ENCODE measurements at regions not wholly inside any gene's neighbourhood (a gene's known extent, or its start where the extent isn't known, plus 50 kb on each side); places are given as distances from the start of the nearest gene placed in this dataset.

DNA sequence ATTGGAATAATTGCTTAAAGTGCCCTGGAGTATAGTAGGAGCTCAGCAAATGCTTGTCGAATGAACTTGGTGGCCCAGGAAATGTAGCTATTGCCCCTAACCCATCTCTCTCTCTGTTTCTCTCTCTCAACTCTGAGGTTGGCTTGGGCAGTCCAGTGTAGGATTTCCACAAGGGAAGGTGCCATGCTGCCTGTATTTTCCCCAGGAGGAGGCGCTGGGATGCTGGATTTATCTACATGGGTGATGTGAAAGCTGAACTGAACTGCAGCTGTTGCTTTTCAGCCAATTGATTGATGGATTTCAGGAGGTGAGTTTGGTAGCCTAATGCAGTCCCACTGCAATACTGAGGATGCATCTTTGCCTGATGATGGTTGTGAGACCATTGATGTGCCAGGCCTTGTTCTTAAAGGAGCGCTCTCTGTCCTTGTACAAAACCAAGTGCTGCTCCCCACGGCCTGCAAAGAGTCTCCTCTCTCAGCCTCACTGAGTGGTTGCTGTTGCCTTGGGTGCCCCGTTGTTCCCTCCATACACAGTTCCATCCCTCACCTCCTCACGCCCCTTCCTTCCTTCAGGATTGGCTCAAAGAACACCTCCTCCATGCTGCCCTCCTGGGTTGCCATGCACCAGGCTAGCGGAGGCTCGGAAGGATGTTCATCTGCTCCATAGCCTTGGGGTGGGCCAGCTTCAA lies 200.6 kb downstream of the GLRX3 start:
- DNase-seq (ENCODE audit: low read depth in 1 of 2, low spot score in 1 of 2), result no peak
- H3K4me3 ChIP-seq (replicated peaks; ENCODE audit: insufficient read depth, low read length), result no peak overlapping the region
- H3K27ac ChIP-seq (replicated peaks), result no peak overlapping the region
- no peaks in the 10 kb centered on the region for H3K27me3 ChIP-seq (ENCODE audit: insufficient read depth, poor library complexity, severe bottlenecking)
- TF ChIP-seq GABPA (IDR thresholded peaks at IDR 0.05; ENCODE audit: low read depth) (no peak), POLR2AphosphoS5 (IDR thresholded peaks at IDR 0.05; ENCODE audit: low read depth) (no peak), SPI1 (IDR thresholded peaks at IDR 0.05; ENCODE audit: borderline replicate concordance, low read depth) (no peak)
- TF ChIP-seq, protein P1, sequence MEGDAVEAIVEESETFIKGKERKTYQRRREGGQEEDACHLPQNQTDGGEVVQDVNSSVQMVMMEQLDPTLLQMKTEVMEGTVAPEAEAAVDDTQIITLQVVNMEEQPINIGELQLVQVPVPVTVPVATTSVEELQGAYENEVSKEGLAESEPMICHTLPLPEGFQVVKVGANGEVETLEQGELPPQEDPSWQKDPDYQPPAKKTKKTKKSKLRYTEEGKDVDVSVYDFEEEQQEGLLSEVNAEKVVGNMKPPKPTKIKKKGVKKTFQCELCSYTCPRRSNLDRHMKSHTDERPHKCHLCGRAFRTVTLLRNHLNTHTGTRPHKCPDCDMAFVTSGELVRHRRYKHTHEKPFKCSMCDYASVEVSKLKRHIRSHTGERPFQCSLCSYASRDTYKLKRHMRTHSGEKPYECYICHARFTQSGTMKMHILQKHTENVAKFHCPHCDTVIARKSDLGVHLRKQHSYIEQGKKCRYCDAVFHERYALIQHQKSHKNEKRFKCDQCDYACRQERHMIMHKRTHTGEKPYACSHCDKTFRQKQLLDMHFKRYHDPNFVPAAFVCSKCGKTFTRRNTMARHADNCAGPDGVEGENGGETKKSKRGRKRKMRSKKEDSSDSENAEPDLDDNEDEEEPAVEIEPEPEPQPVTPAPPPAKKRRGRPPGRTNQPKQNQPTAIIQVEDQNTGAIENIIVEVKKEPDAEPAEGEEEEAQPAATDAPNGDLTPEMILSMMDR (IDR thresholded peaks at IDR 0.05; ENCODE audit: insufficient read depth, low read length), result no peak
- TF ChIP-seq, protein P2, sequence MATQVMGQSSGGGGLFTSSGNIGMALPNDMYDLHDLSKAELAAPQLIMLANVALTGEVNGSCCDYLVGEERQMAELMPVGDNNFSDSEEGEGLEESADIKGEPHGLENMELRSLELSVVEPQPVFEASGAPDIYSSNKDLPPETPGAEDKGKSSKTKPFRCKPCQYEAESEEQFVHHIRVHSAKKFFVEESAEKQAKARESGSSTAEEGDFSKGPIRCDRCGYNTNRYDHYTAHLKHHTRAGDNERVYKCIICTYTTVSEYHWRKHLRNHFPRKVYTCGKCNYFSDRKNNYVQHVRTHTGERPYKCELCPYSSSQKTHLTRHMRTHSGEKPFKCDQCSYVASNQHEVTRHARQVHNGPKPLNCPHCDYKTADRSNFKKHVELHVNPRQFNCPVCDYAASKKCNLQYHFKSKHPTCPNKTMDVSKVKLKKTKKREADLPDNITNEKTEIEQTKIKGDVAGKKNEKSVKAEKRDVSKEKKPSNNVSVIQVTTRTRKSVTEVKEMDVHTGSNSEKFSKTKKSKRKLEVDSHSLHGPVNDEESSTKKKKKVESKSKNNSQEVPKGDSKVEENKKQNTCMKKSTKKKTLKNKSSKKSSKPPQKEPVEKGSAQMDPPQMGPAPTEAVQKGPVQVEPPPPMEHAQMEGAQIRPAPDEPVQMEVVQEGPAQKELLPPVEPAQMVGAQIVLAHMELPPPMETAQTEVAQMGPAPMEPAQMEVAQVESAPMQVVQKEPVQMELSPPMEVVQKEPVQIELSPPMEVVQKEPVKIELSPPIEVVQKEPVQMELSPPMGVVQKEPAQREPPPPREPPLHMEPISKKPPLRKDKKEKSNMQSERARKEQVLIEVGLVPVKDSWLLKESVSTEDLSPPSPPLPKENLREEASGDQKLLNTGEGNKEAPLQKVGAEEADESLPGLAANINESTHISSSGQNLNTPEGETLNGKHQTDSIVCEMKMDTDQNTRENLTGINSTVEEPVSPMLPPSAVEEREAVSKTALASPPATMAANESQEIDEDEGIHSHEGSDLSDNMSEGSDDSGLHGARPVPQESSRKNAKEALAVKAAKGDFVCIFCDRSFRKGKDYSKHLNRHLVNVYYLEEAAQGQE (IDR thresholded peaks at IDR 0.05; ENCODE audit: insufficient replicate concordance, low read depth), result no peak

DNA sequence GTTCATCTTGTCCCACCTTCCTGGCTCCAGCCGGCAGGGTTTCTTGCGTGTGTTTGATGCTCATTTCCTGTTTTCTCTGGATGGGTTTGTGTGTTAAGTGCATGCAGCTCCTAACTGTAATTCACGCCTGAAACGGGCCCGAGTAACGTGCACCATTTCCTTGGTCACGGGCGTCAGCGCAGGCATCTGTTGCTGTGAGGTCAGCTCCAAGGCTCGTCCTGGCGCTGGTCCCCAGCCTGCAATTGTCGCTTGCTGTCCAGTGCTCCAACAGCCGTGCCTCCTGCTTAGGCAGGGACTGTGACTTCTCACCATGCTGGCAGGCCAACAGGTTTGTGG lies 201.1 kb downstream of the GLRX3 start:
- TF ChIP-seq, protein P1 (IDR thresholded peaks at IDR 0.05; ENCODE audit: insufficient read depth, low read length), result no peak
- no peak for TF ChIP-seq POLR2AphosphoS5 (IDR thresholded peaks at IDR 0.05; ENCODE audit: low read depth)
- TF ChIP-seq GABPA (IDR thresholded peaks at IDR 0.05; ENCODE audit: low read depth), result no peak

GRCh38 chr10:130337696-130338635 lies 201.8 kb downstream of the GLRX3 start:
- Histone ChIP-seq H3K27ac (replicated peaks) (no peak overlapping the region), H3K27me3 (ENCODE audit: insufficient read depth, poor library complexity, severe bottlenecking) (no peaks in the 10 kb centered on the region), H3K4me3 (replicated peaks; ENCODE audit: insufficient read depth, low read length) (no peak overlapping the region)
- no peak for DNase-seq (ENCODE audit: low read depth in 1 of 2, low spot score in 1 of 2)
- TF ChIP-seq, protein P1 (IDR thresholded peaks at IDR 0.05; ENCODE audit: insufficient read depth, low read length), result no peak
- TF ChIP-seq, protein P2 (IDR thresholded peaks at IDR 0.05; ENCODE audit: insufficient replicate concordance, low read depth), result no peak
- TF ChIP-seq GABPA (IDR thresholded peaks at IDR 0.05; ENCODE audit: low read depth) (no peak), SPI1 (IDR thresholded peaks at IDR 0.05; ENCODE audit: borderline replicate concordance, low read depth) (no peak), POLR2AphosphoS5 (IDR thresholded peaks at IDR 0.05; ENCODE audit: low read depth) (no peak)

More for the DNA sequence above, 201.1 kb downstream of the GLRX3 start:
- Histone ChIP-seq H3K27me3 (ENCODE audit: insufficient read depth, poor library complexity, severe bottlenecking) (no peaks in the 10 kb centered on the region), H3K4me3 (replicated peaks; ENCODE audit: insufficient read depth, low read length) (no peak overlapping the region), H3K27ac (replicated peaks) (no peak overlapping the region)
- no peak for DNase-seq (ENCODE audit: low read depth in 1 of 2, low spot score in 1 of 2)
